H1 (cell line): ENCODE measurements at regions not wholly inside any gene's neighbourhood (a gene's known extent, or its start where the extent isn't known, plus 50 kb on each side); places are given as distances from the start of the nearest gene placed in this dataset.

ENCODE experiments used
- BCL11A ChIP-seq, 2 experiments: IDR thresholded peaks; one replicate each; pipeline ENCODE4 v1.6.1; 2011; ENCODE audit warnings: low read depth in 2 of 2, low read length in 2 of 2, mild to moderate bottlenecking in 2 of 2
- EGR1 ChIP-seq: IDR thresholded peaks from 2 replicates; pipeline ENCODE4 v1.6.1; 2011; ENCODE audit warnings: low read depth, low read length, borderline replicate concordance
- HDAC2 ChIP-seq, 2 experiments: fragments of 300-600 bp in 1 of 2; sonication (generic) in 1 of 2; IDR thresholded peaks; 2 replicates each; pipeline ENCODE4 v1.6.1; 2011 to 2012; ENCODE audit warnings: low read depth in 2 of 2, low read length in 2 of 2, mild to moderate bottlenecking in 2 of 2, moderate library complexity in 2 of 2, borderline replicate concordance in 1 of 2, inconsistent platforms in 1 of 2
- HDAC6 ChIP-seq: IDR thresholded peaks from one replicate; pipeline ENCODE4 v1.7.1; 2012; ENCODE audit warnings: low read depth, mild to moderate bottlenecking, inconsistent platforms, low read length, moderate library complexity
- KDM5A ChIP-seq: fragments of 200-600 bp; IDR thresholded peaks from 2 replicates; pipeline ENCODE4 v1.7.1; 2012; ENCODE audit warnings: mild to moderate bottlenecking, low read length, inconsistent platforms, mixed read lengths

DNA sequence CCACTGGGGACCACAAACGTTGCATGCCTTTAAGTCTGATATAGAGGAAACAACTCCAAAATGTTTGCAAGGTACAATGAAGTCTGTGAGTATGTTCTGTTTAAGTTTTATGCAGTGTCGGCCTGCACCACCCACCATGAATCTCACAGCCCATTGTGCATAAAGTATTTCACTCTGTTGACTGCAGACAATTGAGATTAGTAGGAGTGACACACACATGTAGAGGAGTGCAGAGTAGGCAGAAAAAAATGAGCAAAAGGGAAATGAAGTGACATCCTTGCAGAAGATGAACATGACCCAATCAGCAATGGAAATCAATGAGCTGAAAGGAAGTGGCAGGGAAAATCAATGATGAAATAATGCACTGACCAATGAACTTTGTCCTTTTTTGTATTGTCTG, 315.6 kb upstream of the PTPRD start (continued):
- TF ChIP-seq HDAC6 (no peak), KDM5A (no peak), HDAC2 (IDR thresholded peaks at IDR 0.05; ENCODE audit: borderline replicate concordance in 1 of 2, low read depth in 2 of 2, low read length in 2 of 2) (no peak), EGR1 (no peak), BCL11A (IDR thresholded peaks at IDR 0.05; ENCODE audit: low read depth in 2 of 2, low read length in 2 of 2) (no peak)
